Fibroblast of pulmonary artery (primary cell): ENCODE measurements at regions not wholly inside any gene's neighbourhood (a gene's known extent, or its start where the extent isn't known, plus 50 kb on each side); places are given as distances from the start of the nearest gene placed in this dataset.

Experiments
- DNase-seq: peaks from one replicate; pipeline ENCODE4 v3.0.0-alpha.2; 2010; ENCODE audit warnings: low read depth
- H3K4me3 ChIP-seq: replicated peaks from 2 replicates; pipeline ENCODE4 v1.5.1; 2011; ENCODE audit warnings: low read depth, mild to moderate bottlenecking, control low read depth, low read length, moderate library complexity
- TF ChIP-seq, protein P1 (sequence below): IDR thresholded peaks from 2 replicates; pipeline ENCODE4 v1.5.1; 2011; ENCODE audit warnings: mild to moderate bottlenecking, control low read depth, low read length, inconsistent platforms; ENCODE audit errors: missing control alignments

DNA sequence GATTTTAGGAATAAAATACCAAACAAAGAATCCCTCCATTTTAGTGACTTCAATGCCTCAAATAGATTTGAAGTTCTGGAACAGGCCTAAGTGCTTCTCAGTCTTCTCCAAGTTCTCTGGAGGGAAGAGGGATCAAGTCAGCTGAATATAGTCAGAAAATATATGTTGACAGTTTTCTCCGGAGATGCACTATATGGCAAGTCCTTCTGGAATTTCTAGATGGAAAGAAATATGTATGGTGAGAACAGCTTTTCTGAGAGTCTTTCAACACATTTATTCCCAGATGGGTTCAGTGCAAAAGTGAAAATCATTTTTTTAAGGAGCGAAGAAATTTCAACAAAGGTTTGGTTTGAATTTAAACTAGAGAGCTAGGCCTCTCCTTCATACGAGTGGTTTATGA is 317.4 kb upstream of the SLC30A5 start:
- DNase-seq: no peak
- H3K4me3 ChIP-seq: no peak overlapping the region
- TF ChIP-seq, protein P1, sequence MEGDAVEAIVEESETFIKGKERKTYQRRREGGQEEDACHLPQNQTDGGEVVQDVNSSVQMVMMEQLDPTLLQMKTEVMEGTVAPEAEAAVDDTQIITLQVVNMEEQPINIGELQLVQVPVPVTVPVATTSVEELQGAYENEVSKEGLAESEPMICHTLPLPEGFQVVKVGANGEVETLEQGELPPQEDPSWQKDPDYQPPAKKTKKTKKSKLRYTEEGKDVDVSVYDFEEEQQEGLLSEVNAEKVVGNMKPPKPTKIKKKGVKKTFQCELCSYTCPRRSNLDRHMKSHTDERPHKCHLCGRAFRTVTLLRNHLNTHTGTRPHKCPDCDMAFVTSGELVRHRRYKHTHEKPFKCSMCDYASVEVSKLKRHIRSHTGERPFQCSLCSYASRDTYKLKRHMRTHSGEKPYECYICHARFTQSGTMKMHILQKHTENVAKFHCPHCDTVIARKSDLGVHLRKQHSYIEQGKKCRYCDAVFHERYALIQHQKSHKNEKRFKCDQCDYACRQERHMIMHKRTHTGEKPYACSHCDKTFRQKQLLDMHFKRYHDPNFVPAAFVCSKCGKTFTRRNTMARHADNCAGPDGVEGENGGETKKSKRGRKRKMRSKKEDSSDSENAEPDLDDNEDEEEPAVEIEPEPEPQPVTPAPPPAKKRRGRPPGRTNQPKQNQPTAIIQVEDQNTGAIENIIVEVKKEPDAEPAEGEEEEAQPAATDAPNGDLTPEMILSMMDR: no peak

DNA sequence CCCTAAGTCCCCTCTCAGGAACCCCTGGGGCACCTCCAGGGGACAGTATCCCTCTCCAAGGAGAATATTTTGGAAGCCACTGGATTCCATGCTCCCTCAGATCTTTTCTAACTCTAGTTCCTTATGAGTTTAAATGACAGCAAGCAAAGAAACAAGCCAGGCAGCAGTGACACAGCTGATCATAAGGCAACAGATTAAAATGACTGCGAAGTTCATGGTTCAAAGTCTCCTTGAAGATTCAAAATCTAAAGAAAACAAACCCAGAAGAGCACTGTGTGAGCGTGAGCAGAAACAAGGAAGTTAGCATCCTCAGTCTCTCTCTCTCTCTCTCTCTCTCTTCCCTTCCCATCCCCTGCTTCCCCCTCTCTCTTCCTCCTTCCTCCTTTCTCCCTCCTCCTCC is 316.7 kb upstream of the SLC30A5 start:
- DNase-seq: no peak
- TF ChIP-seq, protein P1: no peak
- no peak overlapping the region for H3K4me3 ChIP-seq

DNA sequence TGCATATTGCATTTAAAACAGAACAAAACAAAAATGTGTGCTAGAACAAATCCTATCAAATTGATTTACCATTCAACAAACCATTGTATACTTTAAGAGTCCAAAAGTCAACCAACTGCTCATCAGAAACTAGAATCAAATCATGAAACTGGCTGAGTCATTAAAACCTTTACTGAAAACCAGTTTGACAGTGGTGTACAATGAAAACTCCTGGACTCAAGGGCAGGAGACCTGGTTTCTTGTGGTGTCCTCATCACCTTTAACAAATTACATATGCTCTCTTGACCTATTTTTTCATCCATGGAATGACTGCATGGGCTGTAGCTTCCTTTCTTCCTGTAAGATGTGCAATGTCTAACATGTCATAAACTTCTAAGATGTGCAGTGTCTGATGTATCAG is 315.3 kb upstream of the SLC30A5 start:
- no peak overlapping the region for H3K4me3 ChIP-seq
- TF ChIP-seq, protein P1: no peak
- no peak for DNase-seq

DNA sequence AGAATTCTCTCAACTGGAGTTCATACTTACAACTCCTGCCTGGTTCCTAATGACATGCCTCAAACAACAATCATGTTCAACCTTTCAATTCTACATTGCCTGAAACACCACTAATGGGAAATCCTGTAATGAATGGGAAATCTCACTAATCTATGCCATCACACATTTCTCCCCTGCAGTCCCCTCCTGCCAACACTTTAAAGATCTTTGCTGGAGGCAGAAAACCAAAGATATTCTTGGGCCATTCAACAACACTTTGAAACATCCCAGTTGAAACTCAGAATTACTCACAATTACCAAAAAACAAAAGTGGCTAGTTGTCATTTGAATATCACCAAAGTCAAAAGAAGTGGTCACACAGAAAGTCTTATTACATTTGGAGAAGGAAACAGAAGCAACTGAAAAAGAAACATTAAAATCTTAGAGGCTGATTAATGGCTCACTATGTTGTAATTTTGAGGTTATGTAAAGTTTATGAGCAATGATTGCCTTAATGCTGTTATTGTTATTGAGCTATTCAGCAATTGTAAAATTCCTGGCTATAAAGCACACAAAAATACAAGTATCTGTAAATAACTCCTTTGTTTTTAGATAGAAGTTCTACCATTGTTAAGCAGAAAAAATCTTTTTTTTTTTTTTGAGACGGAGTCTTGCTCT is 313.4 kb upstream of the SLC30A5 start:
- no peak for DNase-seq
- TF ChIP-seq, protein P1: no peak

DNA sequence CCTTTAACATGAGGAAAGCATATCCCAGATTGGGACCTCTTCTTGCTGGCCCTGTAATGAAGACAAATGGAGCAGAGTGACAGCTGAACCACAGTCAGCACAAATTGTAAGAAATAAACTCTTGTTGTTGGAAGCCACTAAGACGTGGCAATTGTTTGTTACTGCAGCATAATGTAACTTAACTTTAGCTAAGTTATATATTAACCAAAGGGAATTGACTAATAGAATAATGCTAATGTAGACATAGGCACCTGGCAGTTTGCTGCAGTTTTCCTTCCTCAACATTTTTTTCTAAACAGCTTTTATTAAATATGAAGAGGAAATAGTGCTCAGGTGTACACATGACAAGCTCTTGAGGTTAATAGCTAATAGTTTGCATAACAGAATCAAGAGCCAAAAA is 300.7 kb upstream of the SLC30A5 start:
- TF ChIP-seq, protein P1: no peak
- DNase-seq: no peak
- no peak overlapping the region for H3K4me3 ChIP-seq

More for the DNA sequence above, 313.4 kb upstream of the SLC30A5 start:
- no peak overlapping the region for H3K4me3 ChIP-seq

DNA sequence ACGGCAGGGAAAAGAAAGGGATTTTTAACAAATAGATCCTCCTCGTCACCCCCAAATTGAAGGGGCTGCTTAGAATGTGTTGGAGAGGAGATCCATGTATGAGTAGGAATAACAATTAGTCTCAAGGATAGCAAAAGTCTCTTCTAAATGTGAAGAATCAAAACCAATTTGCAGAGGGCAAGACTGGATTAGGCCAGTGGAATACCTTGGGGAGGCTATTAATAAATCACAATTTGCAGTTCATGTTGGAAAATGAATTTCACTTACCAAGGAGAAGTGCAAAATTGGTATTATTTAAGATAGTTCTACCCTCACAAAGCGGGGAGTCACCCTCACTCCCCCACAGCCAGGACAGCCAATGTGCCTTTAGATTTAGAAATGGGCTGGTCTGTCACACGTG is 299.8 kb upstream of the SLC30A5 start:
- no peak for DNase-seq
- TF ChIP-seq, protein P1: no peak
- H3K4me3 ChIP-seq: no peak overlapping the region

DNA sequence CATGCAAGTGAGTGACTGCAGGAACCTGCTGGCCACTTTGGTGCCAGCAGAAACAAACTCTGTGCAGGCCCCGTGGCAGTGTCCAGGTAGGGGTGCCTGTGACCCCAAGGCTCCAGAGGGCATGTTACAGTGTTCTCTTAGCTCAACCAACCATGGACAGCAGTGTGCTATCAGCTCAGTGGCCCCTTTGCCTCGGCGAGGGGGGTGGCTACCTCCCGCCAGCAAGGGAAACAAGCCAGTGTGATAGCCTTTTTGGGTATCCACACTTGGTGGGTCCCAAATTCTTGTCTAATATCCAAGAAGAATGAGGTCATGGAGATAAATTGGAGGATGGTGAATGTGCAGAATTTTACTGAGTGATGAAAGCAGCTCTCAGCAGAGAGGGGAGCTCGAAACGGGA is 298.6 kb upstream of the SLC30A5 start:
- no peak for DNase-seq
- TF ChIP-seq, protein P1: no peak
- no peak overlapping the region for H3K4me3 ChIP-seq
